Sigmoid colon (tissue), 6 donors: ENCODE measurements at regions not wholly inside any gene's neighbourhood (a gene's known extent, or its start where the extent isn't known, plus 50 kb on each side); places are given as distances from the start of the nearest gene placed in this dataset.

Experiments
- DNase-seq: peaks from one replicate; pipeline ENCODE4 v3.0.0-alpha.2; 2019
- H3K27ac ChIP-seq, 4 donors: fragments of 200-600 bp; sonication (generic); one replicate each; pipeline ENCODE4 v1.5.1; 2016 to 2019; ENCODE audit warnings: mild to moderate bottlenecking in 1 of 4
- H3K27me3 ChIP-seq, 3 donors: fragments of 200-600 bp; sonication (generic); one replicate each; pipeline ENCODE4 v1.5.1; 2019; ENCODE audit warnings: mild to moderate bottlenecking in 1 of 3
- H3K36me3 ChIP-seq, 4 donors: fragments of 200-600 bp; sonication (generic); one replicate each; pipeline ENCODE4 v1.5.1; 2016 to 2019
- H3K4me1 ChIP-seq, 4 donors: fragments of 200-600 bp; sonication (generic); one replicate each; pipeline ENCODE4 v1.5.1; 2017 to 2019
- H3K4me3 ChIP-seq, 4 donors: fragments of 200-600 bp; sonication (generic); one replicate each; pipeline ENCODE4 v1.5.1; 2017 to 2019; ENCODE audit warnings: mild to moderate bottlenecking in 2 of 4, moderate library complexity in 1 of 4
- H3K9me3 ChIP-seq, 4 donors: fragments of 200-600 bp in 3 of 4; sonication (generic) in 3 of 4; one replicate each; pipeline versions ENCODE4 v1.5.1 to v1.6.1; 2013 to 2019
- EP300 ChIP-seq, 4 donors: sonication (generic); formaldehyde crosslinking; IDR thresholded peaks; one replicate each; pipeline ENCODE4 v1.6.1; 2017; ENCODE audit warnings: antibody characterized with exemption in 4 of 4
- POLR2A ChIP-seq, 2 donors: fragments of 450-650 bp; IDR thresholded peaks; one replicate each; pipeline ENCODE4 v1.6.1; 2016; ENCODE audit warnings: antibody characterized with exemption in 2 of 2, mild to moderate bottlenecking in 2 of 2, moderate library complexity in 2 of 2
- POLR2AphosphoS5 ChIP-seq, 4 donors: sonication (generic); formaldehyde crosslinking; IDR thresholded peaks; one replicate each; pipeline ENCODE4 v1.6.1; 2017; ENCODE audit warnings: antibody characterized with exemption in 4 of 4
- WGBS, 2 donors: extraction: QIAGEN DNeasy Blood & Tissue Kit; methylation state at CpG; one replicate each; pipeline ENCODE4 v1.1.7; 2013; 5-methylcytosine and 5-hydroxymethylcytosine counted together
- intact Hi-C: fragments of 100-400 bp; cut with DNase I; formaldehyde crosslinking; loops from one replicate; pipeline ENCODE4 v1.15.1; 2023
- TF ChIP-seq, protein P1 (sequence below), 4 experiments: fragments of 450-650 bp in 3 of 4; fragments of 200-600 bp in 1 of 4; IDR thresholded peaks; one replicate each; pipeline ENCODE4 v1.5.1; 2016 to 2019; ENCODE audit warnings: antibody characterized with exemption in 4 of 4, mild to moderate bottlenecking in 3 of 4, moderate library complexity in 2 of 4
- donor health status: healthy with polysubstance abuse.
- donor health status: healthy.

DNA sequence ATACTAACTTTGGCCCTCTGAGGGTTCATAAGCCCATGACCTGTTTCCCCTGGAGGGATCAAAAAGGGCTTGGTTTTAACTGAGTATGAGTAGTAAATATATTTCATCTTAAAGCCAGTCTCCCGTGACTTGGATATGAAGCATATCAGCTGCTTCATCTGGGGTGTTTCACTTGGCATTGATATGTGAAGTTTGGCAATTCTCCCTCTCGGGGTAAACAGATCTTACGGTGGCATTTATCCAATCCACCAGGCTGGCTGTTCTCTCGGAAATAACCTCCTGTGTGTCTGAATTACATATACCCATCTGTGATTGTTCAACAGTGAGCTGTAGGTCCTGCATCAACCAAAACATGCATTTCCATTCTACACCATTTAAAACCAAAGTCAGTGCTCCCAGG, 130.7 kb downstream of the ADAM29 start:
- H3K27ac ChIP-seq, result no peak overlapping the region
- no peak overlapping the region for H3K4me3 ChIP-seq
- peaks cover 0 to 3% (median 0%) of the 10 kb centered on the region in 4 donors for H3K9me3 ChIP-seq
- no peaks in the 10 kb centered on the region for H3K27me3 ChIP-seq
- TF ChIP-seq POLR2AphosphoS5 (IDR thresholded peaks at IDR 0.05) (no peak), EP300 (IDR thresholded peaks at IDR 0.05) (no peak), POLR2A (IDR thresholded peaks at IDR 0.05) (no peak)
- TF ChIP-seq, protein P1, sequence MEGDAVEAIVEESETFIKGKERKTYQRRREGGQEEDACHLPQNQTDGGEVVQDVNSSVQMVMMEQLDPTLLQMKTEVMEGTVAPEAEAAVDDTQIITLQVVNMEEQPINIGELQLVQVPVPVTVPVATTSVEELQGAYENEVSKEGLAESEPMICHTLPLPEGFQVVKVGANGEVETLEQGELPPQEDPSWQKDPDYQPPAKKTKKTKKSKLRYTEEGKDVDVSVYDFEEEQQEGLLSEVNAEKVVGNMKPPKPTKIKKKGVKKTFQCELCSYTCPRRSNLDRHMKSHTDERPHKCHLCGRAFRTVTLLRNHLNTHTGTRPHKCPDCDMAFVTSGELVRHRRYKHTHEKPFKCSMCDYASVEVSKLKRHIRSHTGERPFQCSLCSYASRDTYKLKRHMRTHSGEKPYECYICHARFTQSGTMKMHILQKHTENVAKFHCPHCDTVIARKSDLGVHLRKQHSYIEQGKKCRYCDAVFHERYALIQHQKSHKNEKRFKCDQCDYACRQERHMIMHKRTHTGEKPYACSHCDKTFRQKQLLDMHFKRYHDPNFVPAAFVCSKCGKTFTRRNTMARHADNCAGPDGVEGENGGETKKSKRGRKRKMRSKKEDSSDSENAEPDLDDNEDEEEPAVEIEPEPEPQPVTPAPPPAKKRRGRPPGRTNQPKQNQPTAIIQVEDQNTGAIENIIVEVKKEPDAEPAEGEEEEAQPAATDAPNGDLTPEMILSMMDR (IDR thresholded peaks at IDR 0.05), result no peak
- H3K4me1 ChIP-seq, result peaks cover 0 to 30% (median 0%) of the 10 kb centered on the region in 4 donors
- H3K36me3 ChIP-seq, result no peaks in the 10 kb centered on the region
- no peak for DNase-seq
- intact Hi-C loops, result no loop called here
- 78 to 86% methylated on average over 4 of the region's 4 CpGs for WGBS, 2 donors

GRCh38 chr4:175051974-175052373, 133.8 kb downstream of the ADAM29 start:
- Histone ChIP-seq H3K4me3 (no peak overlapping the region), H3K36me3 (no peaks in the 10 kb centered on the region), H3K27me3 (no peaks in the 10 kb centered on the region), H3K9me3 (peaks cover 0 to 3% (median 0%) of the 10 kb centered on the region in 4 donors), H3K4me1 (peaks cover 0 to 18% (median 0%) of the 10 kb centered on the region in 4 donors), H3K27ac (no peak overlapping the region)
- intact Hi-C loops, result no loop called here
- TF ChIP-seq, protein P1 (IDR thresholded peaks at IDR 0.05), result no peak
- TF ChIP-seq EP300 (IDR thresholded peaks at IDR 0.05) (no peak), POLR2AphosphoS5 (IDR thresholded peaks at IDR 0.05) (no peak), POLR2A (IDR thresholded peaks at IDR 0.05) (no peak)
- no peak for DNase-seq
- 45 to 64% methylated on average over 2 of the region's 2 CpGs for WGBS, 2 donors

- DNase-seq, result no peak
- intact Hi-C loops, result no loop called here
- no peaks in the 10 kb centered on the region for H3K27me3 ChIP-seq
- no peak for TF ChIP-seq EP300 (IDR thresholded peaks at IDR 0.05)
- no peak for TF ChIP-seq POLR2A (IDR thresholded peaks at IDR 0.05)
- TF ChIP-seq POLR2AphosphoS5 (IDR thresholded peaks at IDR 0.05), result no peak
- TF ChIP-seq, protein P1 (IDR thresholded peaks at IDR 0.05), result no peak
- WGBS, 2 donors, result 70 to 72% methylated on average over 3 of the region's 3 CpGs
- H3K9me3 ChIP-seq, result peaks cover 0 to 3% (median 0%) of the 10 kb centered on the region in 4 donors
- H3K4me3 ChIP-seq, result no peak overlapping the region
- H3K27ac ChIP-seq, result no peak overlapping the region
- no peaks in the 10 kb centered on the region for H3K36me3 ChIP-seq
- no peaks in the 10 kb centered on the region for H3K4me1 ChIP-seq
Measured at GRCh38 chr4:175054980-175055379, 136.8 kb downstream of the ADAM29 start.

DNA sequence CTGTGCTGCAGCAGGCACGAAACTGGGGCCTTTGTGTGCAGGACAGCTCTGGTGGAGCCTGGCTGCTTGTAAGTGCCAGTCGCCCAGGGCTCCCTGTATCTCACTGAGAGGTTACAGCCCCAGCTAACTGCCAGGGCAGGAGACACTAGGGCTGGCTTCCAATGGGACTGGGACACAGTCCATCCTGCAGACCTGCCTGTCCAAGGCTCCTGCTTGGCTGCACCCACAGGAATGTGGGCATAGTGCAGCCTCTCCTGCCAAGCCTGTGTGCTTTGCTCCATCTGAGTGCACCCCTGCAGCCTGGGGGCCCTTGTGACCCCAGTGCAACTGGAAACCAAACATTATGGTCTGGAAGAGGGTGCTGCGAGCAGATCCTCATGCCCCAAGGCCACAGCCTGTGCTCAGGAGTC, 144.0 kb downstream of the ADAM29 start:
- Histone ChIP-seq H3K4me3 (no peak overlapping the region), H3K4me1 (no peaks in the 10 kb centered on the region), H3K9me3 (no peaks in the 10 kb centered on the region), H3K27ac (no peak overlapping the region), H3K36me3 (no peaks in the 10 kb centered on the region), H3K27me3 (no peaks in the 10 kb centered on the region)
- TF ChIP-seq, protein P1 (IDR thresholded peaks at IDR 0.05), result no peak
- TF ChIP-seq EP300 (IDR thresholded peaks at IDR 0.05) (no peak), POLR2A (IDR thresholded peaks at IDR 0.05) (no peak), POLR2AphosphoS5 (IDR thresholded peaks at IDR 0.05) (no peak)
- intact Hi-C loops, result no loop called here
- DNase-seq, result no peak
- 55 to 77% methylated on average over 3 of the region's 3 CpGs for WGBS, 2 donors

DNA sequence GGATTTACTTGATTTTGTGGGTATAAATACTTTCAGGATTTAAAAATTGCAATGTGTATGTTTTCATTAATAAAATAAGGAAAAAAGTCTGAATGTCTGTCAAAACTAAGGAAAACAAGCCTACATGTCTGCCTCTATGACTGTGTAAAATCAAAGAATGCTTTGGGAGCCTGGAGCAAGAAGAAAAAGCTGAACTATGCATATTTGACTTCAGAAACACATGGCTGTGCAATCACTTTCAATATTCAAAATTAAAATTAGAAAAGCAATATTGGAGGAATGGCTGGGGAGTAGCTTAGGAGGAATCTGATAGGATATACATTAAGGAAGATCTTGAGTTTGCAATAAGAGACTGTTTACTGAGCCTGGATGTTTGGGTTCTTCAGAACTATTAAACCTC, 147.1 kb downstream of the ADAM29 start:
- no peak overlapping the region for H3K27ac ChIP-seq
- H3K4me1 ChIP-seq, result no peaks in the 10 kb centered on the region
- H3K27me3 ChIP-seq, result no peaks in the 10 kb centered on the region
- no peak for DNase-seq
- TF ChIP-seq, protein P1 (IDR thresholded peaks at IDR 0.05), result no peak
- TF ChIP-seq POLR2AphosphoS5 (IDR thresholded peaks at IDR 0.05) (no peak), POLR2A (IDR thresholded peaks at IDR 0.05) (no peak), EP300 (IDR thresholded peaks at IDR 0.05) (no peak)
- no peaks in the 10 kb centered on the region for H3K9me3 ChIP-seq
- intact Hi-C loops, result no loop called here
- no peak overlapping the region for H3K4me3 ChIP-seq
- no peaks in the 10 kb centered on the region for H3K36me3 ChIP-seq
